Smooth muscle cell (in vitro differentiated cells): ENCODE measurements at regions not wholly inside any gene's neighbourhood (a gene's known extent, or its start where the extent isn't known, plus 50 kb on each side); places are given as distances from the start of the nearest gene placed in this dataset.
"Not testable (repeated sequence)": the region's sequence is repeated elsewhere in the genome, so short reads cannot be mapped to it uniquely, and the experiment has no call there.

ENCODE experiments used
- DNase-seq: peaks from one replicate; lab custom pipeline; 2025; ENCODE audit not compliant: unreplicated experiment; lab: John Stamatoyannopoulos, UW
- H2AFZ ChIP-seq: fragments of 200-600 bp; sonication (generic); 2 replicates; pipeline ENCODE4 v1.6.0; 2016; ENCODE audit warnings: antibody characterized with exemption, low read depth, mild to moderate bottlenecking
- H3F3A ChIP-seq: fragments of 200-600 bp; sonication (generic); 2 replicates; pipeline ENCODE4 v1.6.0; 2017; ENCODE audit warnings: antibody characterized with exemption, low read depth
- H3K27ac ChIP-seq: fragments of 200-600 bp; sonication (generic); 2 replicates; pipeline ENCODE4 v1.5.1; 2016; ENCODE audit warnings: low read depth, mild to moderate bottlenecking
- H3K27me3 ChIP-seq: fragments of 200-600 bp; sonication (generic); 2 replicates; pipeline ENCODE4 v1.6.1; 2016; ENCODE audit warnings: low read depth, mild to moderate bottlenecking
- H3K36me3 ChIP-seq: fragments of 200-600 bp; sonication (generic); 2 replicates; pipeline ENCODE4 v1.5.1; 2016; ENCODE audit warnings: low read depth
- H3K4me1 ChIP-seq: fragments of 200-600 bp; sonication (generic); 2 replicates; pipeline ENCODE4 v1.5.1; 2016; ENCODE audit warnings: low read depth
- H3K4me2 ChIP-seq: fragments of 200-600 bp; sonication (generic); 2 replicates; pipeline ENCODE4 v1.6.0; 2016; ENCODE audit warnings: mild to moderate bottlenecking
- H3K4me3 ChIP-seq: fragments of 200-600 bp; sonication (generic); 2 replicates; pipeline ENCODE4 v1.5.1; 2016; ENCODE audit warnings: mild to moderate bottlenecking
- H3K79me2 ChIP-seq: fragments of 200-600 bp; sonication (generic); 2 replicates; pipeline ENCODE4 v1.6.0; 2016; ENCODE audit warnings: low read depth, mild to moderate bottlenecking
- H3K9ac ChIP-seq: fragments of 200-600 bp; sonication (generic); 2 replicates; pipeline ENCODE4 v1.6.0; 2016; ENCODE audit warnings: low read depth
- H3K9me3 ChIP-seq: fragments of 200-600 bp; sonication (generic); replicated peaks from 2 replicates; pipeline ENCODE4 v1.5.1; 2016; ENCODE audit warnings: low read depth
- H4K20me1 ChIP-seq: fragments of 200-600 bp; sonication (generic); 2 replicates; pipeline ENCODE4 v1.6.0; 2016; ENCODE audit warnings: low read depth
- WGBS: methylation state at CpG from one replicate; pipeline ENCODE4 v1.1.7; 2016; ENCODE audit warnings: low lambda C conversion rate; 5-methylcytosine and 5-hydroxymethylcytosine counted together
- TF ChIP-seq, protein P1 (sequence below): fragments of 200-600 bp; sonication (generic); IDR thresholded peaks from 2 replicates; pipeline ENCODE4 v1.5.1; 2017; ENCODE audit warnings: borderline replicate concordance, mild to moderate bottlenecking, antibody characterized with exemption; ENCODE audit not compliant: insufficient read depth, poor library complexity, severe bottlenecking

DNA sequence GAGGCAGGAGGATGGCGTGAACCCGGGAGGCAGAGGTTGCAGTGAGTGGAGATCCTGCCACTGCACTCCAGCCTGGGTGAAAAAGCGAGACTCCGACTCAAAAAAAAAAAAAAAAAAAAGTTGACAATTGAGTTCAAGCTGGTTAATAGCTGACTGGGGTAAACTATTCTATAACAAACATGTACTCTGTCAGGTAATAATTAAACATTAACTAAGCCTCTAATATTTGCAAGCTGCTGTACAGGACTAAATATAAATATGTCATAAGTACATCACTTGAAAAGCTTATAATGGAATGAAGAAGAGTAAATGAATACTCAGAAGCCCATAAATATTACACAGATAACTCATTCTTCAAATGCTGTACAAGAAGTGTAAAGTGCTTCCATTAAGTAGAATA lies 190.4 kb upstream of the CRIM1 start:
- Histone ChIP-seq H3K27ac (no peak overlapping the region), H2AFZ (no peak overlapping the region), H3K9ac (no peak overlapping the region), H3K27me3 (no peaks in the 10 kb centered on the region), H4K20me1 (no peaks in the 10 kb centered on the region), H3K9me3 (no peaks in the 10 kb centered on the region), H3F3A (no peaks in the 10 kb centered on the region), H3K79me2 (no peaks in the 10 kb centered on the region), H3K4me2 (no peak overlapping the region), H3K36me3 (no peaks in the 10 kb centered on the region), H3K4me3 (no peak overlapping the region), H3K4me1 (no peaks in the 10 kb centered on the region)
- TF ChIP-seq, protein P1, sequence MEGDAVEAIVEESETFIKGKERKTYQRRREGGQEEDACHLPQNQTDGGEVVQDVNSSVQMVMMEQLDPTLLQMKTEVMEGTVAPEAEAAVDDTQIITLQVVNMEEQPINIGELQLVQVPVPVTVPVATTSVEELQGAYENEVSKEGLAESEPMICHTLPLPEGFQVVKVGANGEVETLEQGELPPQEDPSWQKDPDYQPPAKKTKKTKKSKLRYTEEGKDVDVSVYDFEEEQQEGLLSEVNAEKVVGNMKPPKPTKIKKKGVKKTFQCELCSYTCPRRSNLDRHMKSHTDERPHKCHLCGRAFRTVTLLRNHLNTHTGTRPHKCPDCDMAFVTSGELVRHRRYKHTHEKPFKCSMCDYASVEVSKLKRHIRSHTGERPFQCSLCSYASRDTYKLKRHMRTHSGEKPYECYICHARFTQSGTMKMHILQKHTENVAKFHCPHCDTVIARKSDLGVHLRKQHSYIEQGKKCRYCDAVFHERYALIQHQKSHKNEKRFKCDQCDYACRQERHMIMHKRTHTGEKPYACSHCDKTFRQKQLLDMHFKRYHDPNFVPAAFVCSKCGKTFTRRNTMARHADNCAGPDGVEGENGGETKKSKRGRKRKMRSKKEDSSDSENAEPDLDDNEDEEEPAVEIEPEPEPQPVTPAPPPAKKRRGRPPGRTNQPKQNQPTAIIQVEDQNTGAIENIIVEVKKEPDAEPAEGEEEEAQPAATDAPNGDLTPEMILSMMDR, result no peak
- no peak for DNase-seq
- 94% methylated on average over 2 of the region's 4 CpGs for WGBS

DNA sequence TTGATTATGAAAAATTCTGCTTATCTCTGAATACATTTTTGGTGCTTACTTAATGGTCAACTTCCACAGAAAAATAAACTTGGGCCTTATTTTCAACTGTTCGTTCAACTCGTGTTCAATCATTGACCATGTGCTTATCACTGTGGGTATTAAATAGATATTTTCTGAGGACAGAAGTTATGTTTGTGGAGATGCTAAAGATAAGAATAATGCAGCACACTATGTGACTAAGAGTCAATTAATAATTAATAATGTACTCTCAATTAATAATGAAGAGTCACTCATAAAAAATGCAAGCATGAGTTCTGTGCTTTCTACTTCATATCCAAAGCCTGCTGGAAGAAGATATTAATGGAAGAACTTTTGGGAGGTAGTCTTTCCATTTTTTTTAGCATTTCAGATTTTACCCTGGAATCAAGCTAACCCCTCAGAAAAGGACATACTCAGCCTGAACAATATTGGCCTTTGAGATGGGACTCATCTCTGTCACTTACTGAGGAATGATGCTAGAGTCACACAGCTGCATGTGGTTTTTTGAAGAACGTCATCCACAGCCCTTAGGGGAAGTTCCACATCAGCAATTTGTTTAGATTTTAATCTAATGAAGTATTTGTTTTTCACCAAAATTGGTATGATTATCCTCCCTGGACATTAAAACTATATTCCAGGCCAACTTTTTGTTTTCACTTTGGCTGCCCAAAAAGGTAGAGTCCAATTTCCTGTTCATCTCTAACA lies 191.9 kb upstream of the CRIM1 start:
- Histone ChIP-seq H3K27me3 (no peaks in the 10 kb centered on the region), H3K27ac (no peak overlapping the region), H3K4me1 (no peaks in the 10 kb centered on the region), H2AFZ (no peak overlapping the region), H3K9ac (no peak overlapping the region), H3K4me2 (no peak overlapping the region), H3K36me3 (no peaks in the 10 kb centered on the region), H3F3A (no peaks in the 10 kb centered on the region), H3K9me3 (no peaks in the 10 kb centered on the region), H3K4me3 (no peak overlapping the region), H4K20me1 (no peaks in the 10 kb centered on the region), H3K79me2 (no peaks in the 10 kb centered on the region)
- 98% methylated on average over 3 of the region's 3 CpGs for WGBS
- DNase-seq, result no peak
- TF ChIP-seq, protein P1, result no peak

DNA sequence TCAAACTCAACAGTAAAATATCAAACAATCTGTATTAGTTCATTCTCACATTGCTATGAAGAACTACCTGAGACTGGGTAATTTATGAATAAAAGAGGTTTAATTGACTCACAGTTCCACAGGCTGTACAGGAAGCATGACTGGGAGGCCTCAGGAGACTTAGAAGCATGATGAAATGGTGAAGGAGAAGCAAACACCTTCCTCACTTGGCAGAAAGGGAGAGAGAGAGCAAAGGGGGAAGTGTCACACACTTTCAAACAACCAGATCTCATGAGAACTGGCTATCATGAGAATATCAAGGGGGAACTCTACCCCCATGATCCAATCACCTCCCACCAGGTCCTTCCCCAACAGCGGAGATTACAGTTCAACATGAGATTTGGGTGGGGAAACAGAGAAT lies 198.5 kb upstream of the CRIM1 start:
- WGBS, result 93% methylated on average over 1 of the region's 1 CpG
- H3K79me2 ChIP-seq, H3K4me3 ChIP-seq, DNase-seq, H3K9ac ChIP-seq, H3K9me3 ChIP-seq, H3K27ac ChIP-seq, H3F3A ChIP-seq, H4K20me1 ChIP-seq, H3K4me1 ChIP-seq, H3K4me2 ChIP-seq, H3K36me3 ChIP-seq, H3K27me3 ChIP-seq, H2AFZ ChIP-seq: not testable (repeated sequence)

DNA sequence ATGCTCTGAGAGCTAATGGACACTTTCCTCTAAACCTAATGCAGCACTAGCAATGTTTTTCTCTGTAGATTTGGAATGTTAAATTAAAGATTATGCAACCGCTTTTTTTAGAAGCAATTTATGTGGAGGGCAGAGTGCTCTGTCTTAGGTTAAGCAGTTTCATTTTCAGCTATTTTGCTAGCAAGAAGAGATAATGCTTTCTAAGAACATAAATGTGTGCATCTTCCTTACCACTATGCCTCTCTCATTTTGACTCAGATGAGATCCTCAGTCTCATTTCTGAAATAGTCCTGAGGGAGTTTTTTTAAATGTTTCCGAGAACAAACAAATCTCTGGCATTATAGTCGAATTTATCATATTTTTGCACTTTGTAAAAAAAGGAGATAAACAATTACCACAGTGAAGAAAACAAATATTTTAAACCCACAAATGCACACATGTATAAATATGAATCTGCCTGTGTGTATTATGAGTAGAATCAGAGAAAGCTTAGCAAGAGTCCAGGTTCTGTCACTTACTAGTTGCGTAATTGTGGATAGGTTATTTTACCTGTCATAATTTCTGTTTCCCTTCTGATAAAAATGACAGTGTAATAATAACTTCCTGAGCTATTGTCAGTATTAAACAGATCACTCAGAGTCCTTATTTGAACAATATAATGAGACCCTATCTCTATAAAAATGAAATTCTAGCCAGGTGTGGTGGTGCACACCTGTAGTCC lies 207.7 kb upstream of the CRIM1 start:
- no peak overlapping the region for H3K4me3 ChIP-seq
- 86% methylated on average over 4 of the region's 4 CpGs for WGBS

More for the DNA sequence above, 207.7 kb upstream of the CRIM1 start:
- no peak overlapping the region for H3K27ac ChIP-seq
- H4K20me1 ChIP-seq, result no peaks in the 10 kb centered on the region
- no peaks in the 10 kb centered on the region for H3K27me3 ChIP-seq
- H3K79me2 ChIP-seq, result no peaks in the 10 kb centered on the region
- H3K4me2 ChIP-seq, result no peak overlapping the region
- TF ChIP-seq, protein P1, result no peak
- no peak for DNase-seq
- no peak overlapping the region for H2AFZ ChIP-seq
- H3K4me1 ChIP-seq, result no peaks in the 10 kb centered on the region
- no peaks in the 10 kb centered on the region for H3K36me3 ChIP-seq
- H3K9me3 ChIP-seq, result no peaks in the 10 kb centered on the region
- no peaks in the 10 kb centered on the region for H3F3A ChIP-seq
- no peak overlapping the region for H3K9ac ChIP-seq
